HG03135 (cell line): ENCODE measurements at regions not wholly inside any gene's neighbourhood (a gene's known extent, or its start where the extent isn't known, plus 50 kb on each side); places are given as distances from the start of the nearest gene placed in this dataset.

Experiments
- ATAC-seq: cut with Tn5 transposase; IDR thresholded peaks from one replicate; pipeline ENCODE4 v1.9.1; 2021; ENCODE audit warnings: mild to moderate bottlenecking, moderate library complexity; ENCODE audit not compliant: unreplicated experiment

- no peak for ATAC-seq
Observed at GRCh38 chr13:53143757-53144339, 115.2 kb downstream of the OLFM4 start.

GRCh38 chr13:53144826-53145225, 116.2 kb downstream of the OLFM4 start:
- ATAC-seq: no peak

- no peak for ATAC-seq
Observed at GRCh38 chr13:53150568-53150967, 122.0 kb downstream of the OLFM4 start.

- peak; percentile 100 for ATAC-seq
Observed at GRCh38 chr13:53151336-53152056, 122.9 kb downstream of the OLFM4 start.

- ATAC-seq: no peak
Observed at GRCh38 chr13:53152057-53152421, 123.4 kb downstream of the OLFM4 start.

- ATAC-seq: no peak
Observed at GRCh38 chr13:53158201-53158600, 129.6 kb downstream of the OLFM4 start.

GRCh38 chr13:53159431-53159830, 130.8 kb downstream of the OLFM4 start:
- ATAC-seq: no peak

- no peak for ATAC-seq
Observed at GRCh38 chr13:53160211-53160610, 131.6 kb downstream of the OLFM4 start.

- no peak for ATAC-seq
Observed at GRCh38 chr13:53161251-53161650, 132.6 kb downstream of the OLFM4 start.

- ATAC-seq: no peak
Observed at GRCh38 chr13:53165261-53165660, 136.6 kb downstream of the OLFM4 start.

- no peak for ATAC-seq
Observed at GRCh38 chr13:53167561-53167960, 138.9 kb downstream of the OLFM4 start.

GRCh38 chr13:53170910-53171309, 142.3 kb downstream of the OLFM4 start:
- no peak for ATAC-seq

GRCh38 chr13:53174545-53174944, 145.9 kb downstream of the OLFM4 start:
- ATAC-seq: no peak

GRCh38 chr13:53180684-53181083, 152.1 kb downstream of the OLFM4 start:
- ATAC-seq: no peak

GRCh38 chr13:53182724-53183123, 154.1 kb downstream of the OLFM4 start:
- ATAC-seq: no peak

GRCh38 chr13:53188120-53188519, 159.5 kb downstream of the OLFM4 start:
- ATAC-seq: no peak

GRCh38 chr13:53189162-53189561, 160.5 kb downstream of the OLFM4 start:
- ATAC-seq: no peak

- ATAC-seq: no peak
Observed at GRCh38 chr13:53191091-53191490, 162.5 kb downstream of the OLFM4 start.

GRCh38 chr13:53197424-53197823, 168.8 kb downstream of the OLFM4 start:
- ATAC-seq: no peak

- ATAC-seq: no peak
Observed at GRCh38 chr13:53198017-53198416, 169.4 kb downstream of the OLFM4 start.

GRCh38 chr13:53198736-53199135, 170.1 kb downstream of the OLFM4 start:
- no peak for ATAC-seq

- no peak for ATAC-seq
Observed at GRCh38 chr13:53200075-53200474, 171.5 kb downstream of the OLFM4 start.
